Heart right ventricle (tissue), 16 donors: ENCODE measurements at regions not wholly inside any gene's neighbourhood (a gene's known extent, or its start where the extent isn't known, plus 50 kb on each side); places are given as distances from the start of the nearest gene placed in this dataset.

ENCODE experiments used
- ATAC-seq, 8 donors: fragments of 200-7000 bp; cut with Tn5 transposase; one replicate each; pipeline ENCODE4 v1.9.1; 2020; ENCODE audit warnings: mild to moderate bottlenecking in 8 of 8, moderate library complexity in 8 of 8, moderate number of reproducible peaks in 1 of 8
- DNase-seq, 2 donors: peaks; one replicate each; pipeline ENCODE4 v3.0.0-alpha.2; 2020
- H3K27ac ChIP-seq, 10 donors: fragments of 200-600 bp; sonication (generic) in 2 of 10; one replicate each; pipeline versions ENCODE4 v1.5.0 to v1.8.0; 2020 to 2022; ENCODE audit warnings: mild to moderate bottlenecking in 3 of 10
- H3K27me3 ChIP-seq, 7 donors: fragments of 200-600 bp; one replicate each; pipeline ENCODE4 v1.8.0; 2021 to 2022; ENCODE audit warnings: mild to moderate bottlenecking in 2 of 7
- H3K36me3 ChIP-seq, 9 donors: fragments of 200-600 bp; sonication (generic) in 1 of 9; one replicate each; pipeline versions ENCODE4 v1.5.0 to v1.8.0; 2020 to 2022; ENCODE audit warnings: mild to moderate bottlenecking in 2 of 9
- H3K4me1 ChIP-seq, 9 donors: fragments of 200-600 bp; sonication (generic) in 1 of 9; one replicate each; pipeline versions ENCODE4 v1.5.0 to v1.8.0; 2020 to 2022; ENCODE audit warnings: mild to moderate bottlenecking in 4 of 9
- H3K4me3 ChIP-seq, 10 donors: fragments of 200-600 bp; sonication (generic) in 2 of 10; one replicate each; pipeline versions ENCODE4 v1.5.0 to v1.8.0; 2020 to 2022; ENCODE audit warnings: mild to moderate bottlenecking in 7 of 10, moderate library complexity in 2 of 10
- H3K9me3 ChIP-seq, 11 donors: fragments of 200-600 bp in 10 of 11; sonication (generic) in 2 of 11; one replicate each; pipeline versions ENCODE4 v1.5.0 to v1.8.0; 2013 to 2022; ENCODE audit warnings: mild to moderate bottlenecking in 2 of 11, control low read depth in 1 of 11, moderate library complexity in 1 of 11
- CTCF ChIP-seq, 9 donors: fragments of 200-600 bp; sonication (generic) in 2 of 9; IDR thresholded peaks; one replicate each; pipeline versions ENCODE4 v1.5.0 to v1.8.0; 2021 to 2022; ENCODE audit warnings: antibody characterized with exemption in 9 of 9, mild to moderate bottlenecking in 5 of 9, moderate library complexity in 1 of 9
- WGBS, 2 donors: extraction: QIAGEN DNeasy Blood & Tissue Kit; methylation state at CpG; one replicate each; pipeline ENCODE4 v1.1.7; 2013; ENCODE audit warnings: inconsistent platforms in 1 of 2; 5-methylcytosine and 5-hydroxymethylcytosine counted together
- intact Hi-C, 10 donors: fragments of 100-400 bp; cut with DNase I; formaldehyde crosslinking; loops; one replicate each; pipeline versions ENCODE4 v1.11.1 to v1.14.2; 2022
- donor health status: Arrhythmogenic right ventricular cardiomyopathy.
- donor health status: ischemic (EF 13 %, LVEDD 7.1; RV severe dilation, severe dysfunction).
- donor health status: healthy with polysubstance abuse.
- donor health status: DM: no; HTN: yes; CAD: no.
- donor health status: DM: no; HTN: no; CAD: no.
- donor health status: ischemic (EF 25% LVEDD 6.9; RV normal size, moderate dysfunction).
- donor health status: ischemic (EF 25% LVEDD 5.7; RV mildly dilated, moderate dysfunction).
- donor health status: healthy.
- donor health status: DM: yes; HTN: yes; CAD: no.
- donor health status: Ischemic cardiomyopathy.
- donor health status: ischemic (EF 35%, LVEDD 5.7; RV mildly dilated, moderate dysfunction).
- donor health status: nonischemic (EF 11% LVEDD 7.7; RV severe dilation, severe dysfunction).
- donor health status: DM: yes; HTN: yes; CAD: no.
- donor health status: PGD.
- donor health status: ischemic (EF 29% LVEDD 5.4; RV normal size, mild dysfunction).
- donor health status: nonischemic (EF 23%, LVEDD 6.1; RV moderate dilation, normal function).

GRCh38 chr13:54875111-54875510, 1846.5 kb downstream of the OLFM4 start:
- Histone ChIP-seq H3K36me3 (no peaks in the 10 kb centered on the region), H3K27me3 (no peaks in the 10 kb centered on the region), H3K4me1 (no peaks in the 10 kb centered on the region), H3K4me3 (no peak overlapping the region), H3K9me3 (no peaks in the 10 kb centered on the region), H3K27ac (no peak overlapping the region)
- no peak for ATAC-seq
- WGBS, 2 donors = 74% methylated on average over 3 of the region's 3 CpGs
- intact Hi-C loops = no loop called here
- DNase-seq = no peak
- TF ChIP-seq CTCF (IDR thresholded peaks at IDR 0.05) = no peak

DNA sequence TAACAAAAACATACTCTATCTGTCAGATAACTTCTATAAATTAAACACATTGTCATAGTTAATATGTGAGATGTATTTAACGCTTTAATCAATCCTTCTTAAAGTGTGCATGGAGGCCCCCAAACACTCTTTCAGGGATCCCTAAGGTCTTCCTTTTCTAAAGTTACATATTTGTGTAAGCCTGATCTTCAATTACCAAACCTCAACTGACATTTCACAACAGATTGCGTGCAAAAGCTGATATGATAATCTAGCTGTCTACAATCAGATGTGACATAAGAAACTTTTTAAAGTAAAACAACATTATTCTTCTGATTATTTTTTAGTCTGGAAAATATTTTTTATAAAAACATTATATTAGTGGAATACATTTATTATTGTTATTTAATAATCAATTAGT, 1850.4 kb downstream of the OLFM4 start:
- 82 to 83% methylated on average over 2 of the region's 2 CpGs for WGBS, 2 donors
- Histone ChIP-seq H3K27me3 (no peaks in the 10 kb centered on the region), H3K4me3 (no peak overlapping the region), H3K36me3 (no peaks in the 10 kb centered on the region), H3K27ac (no peak overlapping the region), H3K9me3 (peaks cover 0 to 6% (median 0%) of the 10 kb centered on the region in 11 donors), H3K4me1 (no peaks in the 10 kb centered on the region)
- no peak for TF ChIP-seq CTCF (IDR thresholded peaks at IDR 0.05)
- intact Hi-C loops = no loop called here
- ATAC-seq (no peak), DNase-seq (no peak)

- DNase-seq (no peak), ATAC-seq (no peak)
- TF ChIP-seq CTCF (IDR thresholded peaks at IDR 0.05) = no peak
- Histone ChIP-seq H3K27ac (no peak overlapping the region), H3K36me3 (no peaks in the 10 kb centered on the region), H3K9me3 (peaks cover 0 to 6% (median 0%) of the 10 kb centered on the region in 11 donors), H3K4me1 (no peaks in the 10 kb centered on the region), H3K4me3 (no peak overlapping the region), H3K27me3 (no peaks in the 10 kb centered on the region)
- WGBS, 2 donors = 79 to 81% methylated on average over 3 of the region's 3 CpGs
- intact Hi-C loops = no loop called here
Measured at GRCh38 chr13:54884682-54885081, 1856.1 kb downstream of the OLFM4 start.

GRCh38 chr13:54890976-54891375, 1862.4 kb downstream of the OLFM4 start:
- intact Hi-C loops = loop anchor here in 1 of 10 donors (5.0 kb wide), 1 partner anchor 299 kb away; no protein-coding TSS in a partner anchor
- ATAC-seq = no peak
- Histone ChIP-seq H3K4me1 (no peaks in the 10 kb centered on the region), H3K4me3 (no peak overlapping the region), H3K36me3 (no peaks in the 10 kb centered on the region), H3K9me3 (no peaks in the 10 kb centered on the region), H3K27me3 (no peaks in the 10 kb centered on the region), H3K27ac (no peak overlapping the region)
- WGBS, 2 donors = 38 to 51% methylated on average over 2 of the region's 2 CpGs
- DNase-seq = no peak
- no peak for TF ChIP-seq CTCF (IDR thresholded peaks at IDR 0.05)
